HG02610 (cell line): ENCODE measurements at regions not wholly inside any gene's neighbourhood (a gene's known extent, or its start where the extent isn't known, plus 50 kb on each side); places are given as distances from the start of the nearest gene placed in this dataset.

Experiments used
- ATAC-seq: cut with Tn5 transposase; IDR thresholded peaks from one replicate; pipeline ENCODE4 v1.9.1; 2021; ENCODE audit warnings: mild to moderate bottlenecking, moderate library complexity; ENCODE audit not compliant: unreplicated experiment

GRCh38 chr6:77181749-77182148 lies 281.5 kb downstream of the HTR1B start:
- no peak for ATAC-seq

- no peak for ATAC-seq
These were observed 283.0 kb downstream of the HTR1B start for GRCh38 chr6:77180326-77180725.

GRCh38 chr6:77178821-77179220 lies 284.5 kb downstream of the HTR1B start:
- no peak for ATAC-seq

GRCh38 chr6:77177470-77177869 lies 285.8 kb downstream of the HTR1B start:
- ATAC-seq = no peak

- no peak for ATAC-seq
These were observed 289.7 kb downstream of the HTR1B start for GRCh38 chr6:77173472-77174074.

- no peak for ATAC-seq
These were observed 290.7 kb downstream of the HTR1B start for GRCh38 chr6:77172578-77172977.

GRCh38 chr6:77159730-77160129 lies 303.6 kb downstream of the HTR1B start:
- ATAC-seq = no peak

GRCh38 chr6:77151241-77151640 lies 312.1 kb downstream of the HTR1B start:
- ATAC-seq = no peak

- ATAC-seq = no peak
These were observed 312.6 kb downstream of the HTR1B start for GRCh38 chr6:77150736-77151135.

- ATAC-seq = no peak
These were observed 318.0 kb downstream of the HTR1B start for GRCh38 chr6:77145244-77145643.

- ATAC-seq = no peak
These were observed 319.4 kb downstream of the HTR1B start for GRCh38 chr6:77143659-77144447.

- ATAC-seq = no peak
These were observed 327.2 kb downstream of the HTR1B start for GRCh38 chr6:77136086-77136485.

- ATAC-seq = no peak
These were observed 330.3 kb downstream of the HTR1B start for GRCh38 chr6:77133031-77133430.

GRCh38 chr6:77131426-77131825 lies 331.9 kb downstream of the HTR1B start:
- ATAC-seq = no peak

GRCh38 chr6:77124604-77125003 lies 338.7 kb downstream of the HTR1B start:
- ATAC-seq = no peak

GRCh38 chr6:77123527-77123926 lies 339.8 kb downstream of the HTR1B start:
- no peak for ATAC-seq

GRCh38 chr6:77106992-77107391 lies 356.3 kb downstream of the HTR1B start:
- no peak for ATAC-seq

GRCh38 chr6:77105091-77105490 lies 358.2 kb downstream of the HTR1B start:
- no peak for ATAC-seq

GRCh38 chr6:77097940-77098339 lies 365.4 kb downstream of the HTR1B start:
- no peak for ATAC-seq

GRCh38 chr6:77095936-77096627 lies 367.2 kb downstream of the HTR1B start:
- ATAC-seq = no peak

- ATAC-seq = no peak
These were observed 368.5 kb downstream of the HTR1B start for GRCh38 chr6:77094821-77095220.

GRCh38 chr6:77092971-77093370 lies 370.3 kb downstream of the HTR1B start:
- no peak for ATAC-seq
